Renal pelvis (tissue), 1 donor: ENCODE measurements at regions not wholly inside any gene's neighbourhood (a gene's known extent, or its start where the extent isn't known, plus 50 kb on each side); places are given as distances from the start of the nearest gene placed in this dataset.
"Not testable (repeated sequence)": the region's sequence is repeated elsewhere in the genome, so short reads cannot be mapped to it uniquely, and the experiment has no call there.

Source experiments
- DNase-seq: peaks from one replicate; pipeline ENCODE4 v3.0.0-alpha.2; 2013

GRCh38 chr2:120498576-120499394, 152.8 kb downstream of the INHBB start:
- DNase-seq: no peak

- no peak for DNase-seq
Observed at GRCh38 chr2:120499784-120500495, 154.0 kb downstream of the INHBB start.

GRCh38 chr2:120501591-120501990, 155.7 kb downstream of the INHBB start:
- no peak for DNase-seq

GRCh38 chr2:120502357-120502756, 156.4 kb downstream of the INHBB start:
- no peak for DNase-seq

GRCh38 chr2:120502761-120503160, 156.8 kb downstream of the INHBB start:
- no peak for DNase-seq

GRCh38 chr2:120503206-120503792, 157.4 kb downstream of the INHBB start:
- no peak for DNase-seq

GRCh38 chr2:120503793-120504571, 158.0 kb downstream of the INHBB start:
- no peak for DNase-seq

- no peak for DNase-seq
Observed at GRCh38 chr2:120504936-120505705, 159.2 kb downstream of the INHBB start.

GRCh38 chr2:120508567-120509041, 162.7 kb downstream of the INHBB start:
- DNase-seq: no peak

GRCh38 chr2:120509213-120509815, 163.4 kb downstream of the INHBB start:
- DNase-seq: no peak

- DNase-seq: no peak
Observed at GRCh38 chr2:120509991-120510735, 164.2 kb downstream of the INHBB start.

- DNase-seq: no peak
Observed at GRCh38 chr2:120510751-120511395, 164.9 kb downstream of the INHBB start.

- DNase-seq: no peak
Observed at GRCh38 chr2:120511536-120511935, 165.6 kb downstream of the INHBB start.

GRCh38 chr2:120511947-120512710, 166.2 kb downstream of the INHBB start:
- DNase-seq: no peak

GRCh38 chr2:120513776-120514357, 167.9 kb downstream of the INHBB start:
- DNase-seq: no peak

GRCh38 chr2:120514521-120514920, 168.6 kb downstream of the INHBB start:
- no peak for DNase-seq

GRCh38 chr2:120515066-120515758, 169.3 kb downstream of the INHBB start:
- DNase-seq: not testable (repeated sequence)
